Activated gamma-delta T cell treated with Interleukin-2 at 50 U/mL for 16 hours (primary cell): ENCODE measurements at regions not wholly inside any gene's neighbourhood (a gene's known extent, or its start where the extent isn't known, plus 50 kb on each side); places are given as distances from the start of the nearest gene placed in this dataset.
"Not testable (repeated sequence)": the region's sequence is repeated elsewhere in the genome, so short reads cannot be mapped to it uniquely, and the experiment has no call there.

Experiments used
- DNase-seq: peaks from one replicate; pipeline ENCODE4 v3.0.0-alpha.2; 2020

DNA sequence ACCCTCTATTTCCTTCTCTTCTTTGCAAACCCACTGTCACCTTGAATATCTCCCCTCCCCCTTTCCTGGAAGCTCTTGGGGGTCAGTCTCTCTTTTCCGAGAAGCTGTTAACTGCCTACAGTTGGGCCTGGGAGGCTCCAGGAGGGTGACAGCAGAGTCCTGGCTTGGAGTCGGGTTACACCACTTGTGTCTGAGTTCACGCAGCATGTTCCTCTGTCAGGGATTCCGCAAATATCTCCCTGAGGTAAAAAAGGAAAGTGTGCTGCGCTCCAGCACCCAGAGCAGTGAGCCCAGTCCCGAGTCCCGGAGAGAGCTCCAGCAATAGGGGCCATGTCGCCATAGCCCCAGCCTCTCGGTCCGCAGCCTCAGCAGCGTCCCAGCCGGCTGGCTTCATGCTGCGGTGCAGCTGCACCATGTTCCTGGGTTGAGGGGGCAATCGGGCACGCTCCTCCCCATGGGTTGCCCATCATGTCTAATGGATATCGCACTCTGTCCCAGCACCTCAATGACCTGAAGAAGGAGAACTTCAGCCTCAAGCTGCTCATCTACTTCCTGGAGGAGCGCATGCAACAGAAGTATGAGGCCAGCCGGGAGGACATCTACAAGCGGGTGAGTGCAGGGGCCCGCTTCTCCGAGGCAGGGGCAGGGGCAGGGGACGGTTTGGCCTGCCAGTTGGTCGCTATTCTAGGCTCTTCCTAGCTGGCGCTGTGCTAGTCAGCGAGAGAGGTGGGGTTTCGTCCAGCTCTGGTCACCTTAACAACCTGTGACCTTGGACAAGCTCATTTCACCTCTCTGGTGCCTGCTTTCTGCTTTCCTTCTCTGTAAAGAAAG lies 101.3 kb upstream of the SEC22B start:
- not testable (repeated sequence) for DNase-seq

GRCh38 chr1:120276710-120277109 lies 100.4 kb upstream of the SEC22B start:
- DNase-seq: not testable (repeated sequence)

DNA sequence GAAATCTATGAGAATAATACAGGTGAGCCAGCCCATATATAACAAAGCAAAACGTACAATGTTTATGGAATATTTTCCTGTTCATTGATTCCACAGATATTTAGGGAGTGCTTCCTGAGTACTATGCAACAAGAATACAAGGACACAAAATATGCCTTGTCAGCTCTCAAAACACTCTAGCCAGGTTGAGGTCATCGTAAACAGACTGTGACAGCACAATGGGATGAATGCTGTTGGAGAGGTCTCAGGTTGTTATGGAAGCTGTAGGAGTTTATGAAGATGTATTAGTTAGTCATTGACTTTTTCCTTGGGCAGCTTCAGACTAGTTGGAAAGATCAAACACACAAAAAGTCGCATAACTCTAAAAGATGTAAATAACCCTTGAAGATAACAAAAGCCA lies 98.1 kb upstream of the SEC22B start:
- not testable (repeated sequence) for DNase-seq

GRCh38 chr1:120273363-120273762 lies 97.0 kb upstream of the SEC22B start:
- not testable (repeated sequence) for DNase-seq

DNA sequence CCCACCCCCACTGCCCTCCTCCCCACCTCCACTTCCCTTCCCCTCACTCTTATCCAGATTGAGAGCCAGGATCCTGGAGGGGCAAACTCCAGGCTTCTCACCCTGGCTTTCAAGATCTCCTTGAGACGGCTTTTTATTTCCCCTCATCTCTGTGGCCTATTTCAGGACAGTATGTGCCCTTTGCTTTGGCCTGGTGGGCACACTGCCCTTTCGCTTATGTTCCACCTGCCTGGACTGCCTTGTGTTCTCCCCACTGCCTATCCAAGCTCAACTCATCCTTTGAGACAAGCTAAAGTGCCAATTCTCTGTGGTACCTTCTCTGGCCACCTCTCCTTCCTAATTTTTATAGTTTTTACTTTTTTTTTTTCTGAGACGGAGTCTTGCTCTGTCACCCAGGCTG lies 95.9 kb upstream of the SEC22B start:
- not testable (repeated sequence) for DNase-seq

GRCh38 chr1:120271561-120272221 lies 95.4 kb upstream of the SEC22B start:
- not testable (repeated sequence) for DNase-seq

DNA sequence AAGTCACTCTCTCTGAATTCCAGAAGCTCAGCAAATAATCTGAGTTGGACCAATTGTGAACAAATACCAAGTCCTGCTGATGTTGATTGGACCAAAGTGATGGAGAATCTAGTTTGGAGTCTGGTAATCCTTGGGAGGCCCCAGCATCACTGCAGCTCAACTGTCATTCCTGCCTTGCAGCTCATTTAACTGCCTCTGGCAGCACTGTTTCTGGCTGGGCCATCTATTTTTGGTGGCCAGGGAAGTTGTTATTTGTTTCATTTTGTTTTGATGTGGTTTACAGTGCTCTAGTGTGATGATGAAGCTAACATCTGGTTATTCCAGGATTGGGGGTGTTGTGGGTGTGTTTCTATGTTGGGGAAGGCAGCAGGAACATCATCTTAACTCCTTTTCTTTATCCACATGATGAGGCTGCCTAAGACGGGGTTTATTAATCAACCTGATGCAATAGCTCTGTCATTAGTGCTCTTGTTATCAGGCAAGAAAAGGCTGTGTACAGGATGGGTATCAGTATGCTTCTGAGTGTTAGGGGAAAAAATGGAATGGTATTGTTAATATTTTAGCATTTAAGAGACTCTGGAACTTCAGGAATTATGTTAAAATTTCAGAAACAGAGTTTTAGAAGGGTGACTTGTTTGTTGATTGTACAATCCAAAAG lies 91.7 kb upstream of the SEC22B start:
- not testable (repeated sequence) for DNase-seq

DNA sequence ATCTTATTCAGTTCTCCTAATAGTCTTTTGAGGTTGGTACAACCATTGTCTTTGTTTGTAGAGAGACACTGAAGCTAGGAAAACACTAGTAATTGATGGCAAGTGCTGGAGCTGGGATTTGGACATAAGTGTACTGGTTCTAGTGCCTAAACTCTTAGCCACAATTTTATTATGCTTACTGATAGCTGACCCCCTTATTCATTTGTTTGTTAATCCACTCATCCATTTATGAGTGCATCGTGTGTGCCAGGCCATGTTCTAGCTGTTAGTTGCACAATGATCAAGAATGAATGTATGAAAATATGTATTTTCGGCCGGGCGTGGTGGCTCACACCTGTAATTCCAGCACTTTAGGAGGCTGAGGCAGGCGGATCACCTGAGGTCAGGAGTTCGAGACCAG lies 88.2 kb upstream of the SEC22B start:
- not testable (repeated sequence) for DNase-seq

DNA sequence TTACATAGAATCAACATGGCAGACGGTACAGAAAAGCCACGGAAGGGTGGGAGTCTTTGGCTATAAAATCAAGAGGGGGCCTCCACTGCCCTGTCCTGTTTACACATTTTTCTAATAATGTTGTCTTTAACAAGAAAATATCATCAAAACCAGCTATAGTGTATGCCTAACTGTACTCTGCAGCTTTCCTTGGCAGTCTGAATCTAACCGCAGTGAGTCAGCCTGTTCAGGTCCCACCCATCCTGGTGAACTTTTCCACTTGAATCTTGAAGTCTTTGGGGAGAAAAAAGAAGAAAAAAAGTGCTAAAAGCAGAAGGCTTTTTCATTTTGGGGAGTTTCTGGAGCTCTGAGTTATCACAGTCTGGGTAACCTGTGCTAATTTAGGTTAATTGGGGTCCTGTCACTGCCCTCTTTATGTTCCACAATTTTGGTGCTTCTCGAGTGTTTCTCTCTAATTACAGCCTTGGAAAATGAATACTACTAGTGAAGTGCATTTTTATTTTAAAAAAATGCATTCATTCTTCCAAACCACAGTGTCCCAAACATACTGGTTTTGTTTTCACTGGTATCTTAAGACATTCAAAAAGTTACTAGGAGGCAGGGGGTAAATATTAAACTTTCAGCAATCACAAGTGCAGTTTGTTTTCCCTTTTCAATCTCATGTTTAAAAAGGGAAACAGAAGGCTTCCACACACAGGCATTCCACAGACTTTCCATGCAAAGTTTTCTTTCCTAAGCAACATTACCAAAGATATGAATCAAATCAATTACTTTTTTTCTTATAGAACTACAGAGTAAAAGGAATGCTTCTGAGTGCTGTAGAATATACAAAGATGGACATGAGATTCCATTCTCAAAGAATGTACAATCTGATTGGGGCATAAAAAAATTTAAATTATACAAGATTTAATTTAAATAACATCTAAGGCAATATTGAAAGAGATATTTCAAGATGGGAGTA lies 86.8 kb upstream of the SEC22B start:
- not testable (repeated sequence) for DNase-seq

DNA sequence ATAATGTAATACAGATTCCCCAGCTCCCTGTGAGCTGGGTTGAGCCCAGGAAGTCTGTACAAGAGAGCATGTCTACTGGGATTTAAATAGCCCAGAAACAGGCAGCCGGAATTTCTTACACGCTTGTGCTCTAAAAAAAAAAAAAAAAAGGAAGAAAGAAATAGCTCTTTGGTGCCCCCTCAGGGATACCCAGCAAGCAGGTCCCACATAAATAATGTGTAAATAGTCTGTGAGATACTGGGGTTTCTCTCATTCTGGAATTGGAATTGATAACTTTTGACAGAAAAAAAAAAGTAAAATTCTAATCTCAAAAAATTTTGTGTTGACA lies 81.4 kb upstream of the SEC22B start:
- DNase-seq: not testable (repeated sequence)

DNA sequence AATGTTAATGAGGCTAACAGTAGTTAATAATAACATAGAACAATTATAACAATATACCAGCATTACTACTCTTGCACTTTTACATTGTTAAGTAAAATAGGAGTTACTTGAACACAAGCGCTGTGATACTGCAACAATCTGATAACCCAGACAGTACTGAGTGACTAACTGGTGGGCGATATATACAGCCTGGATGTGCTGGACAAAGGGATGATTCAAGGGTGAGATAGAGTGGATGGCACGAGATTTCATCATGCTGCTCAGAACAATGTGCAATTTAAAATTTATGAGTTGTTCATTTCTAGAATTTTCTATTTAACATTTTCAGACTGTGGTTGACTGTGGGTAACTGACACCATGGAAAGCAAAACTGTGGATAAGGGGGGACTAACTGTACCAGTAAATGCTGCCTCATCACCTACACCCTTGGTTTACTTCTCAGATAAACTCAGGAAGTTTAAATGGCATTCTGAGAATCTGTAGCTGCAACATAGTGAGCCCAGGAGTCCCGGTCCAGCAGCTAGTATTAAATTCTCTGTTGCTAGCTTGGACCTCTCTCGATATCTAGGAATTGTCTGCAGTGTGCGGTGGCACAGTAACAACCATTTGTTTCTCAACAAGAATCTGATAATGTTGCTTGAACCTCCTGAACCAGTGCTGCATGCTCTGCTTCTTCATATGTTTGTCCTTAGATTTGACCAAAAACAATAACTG lies 80.9 kb upstream of the SEC22B start:
- not testable (repeated sequence) for DNase-seq

GRCh38 chr1:120250756-120251155 lies 74.4 kb upstream of the SEC22B start:
- not testable (repeated sequence) for DNase-seq

DNA sequence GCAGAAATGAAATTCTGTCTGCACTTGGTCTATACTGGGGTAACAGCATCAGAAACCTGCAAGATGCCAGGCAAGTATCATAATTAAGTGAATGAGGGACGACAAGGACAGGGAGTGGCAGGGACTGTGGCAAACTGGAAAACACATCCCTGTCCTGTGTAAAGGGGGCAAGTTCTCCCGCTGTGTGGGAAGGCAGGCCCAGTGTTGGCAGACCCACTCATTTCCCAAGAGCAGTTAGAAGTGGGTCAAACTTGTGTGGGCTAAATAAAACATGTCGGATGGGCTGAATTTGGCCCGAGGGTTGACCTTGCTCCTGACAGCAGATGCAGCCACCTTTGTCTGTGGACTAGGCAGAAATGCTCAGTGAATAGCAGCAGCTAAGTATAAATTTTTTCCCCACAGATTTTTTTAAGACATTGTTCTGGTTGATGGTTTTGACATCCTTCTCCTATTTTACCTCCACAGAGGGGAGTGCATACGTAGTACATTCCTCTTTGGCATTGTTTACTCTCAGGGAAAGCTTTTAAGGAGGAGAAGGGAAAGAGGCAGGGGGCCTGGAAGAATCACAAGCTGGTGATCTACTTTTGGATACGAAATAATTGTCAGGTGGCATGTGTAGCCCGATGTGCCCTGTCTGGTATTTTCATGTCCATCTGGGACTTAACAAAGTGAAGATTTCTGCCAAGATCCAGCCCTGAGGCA lies 72.6 kb upstream of the SEC22B start:
- DNase-seq: not testable (repeated sequence)

DNA sequence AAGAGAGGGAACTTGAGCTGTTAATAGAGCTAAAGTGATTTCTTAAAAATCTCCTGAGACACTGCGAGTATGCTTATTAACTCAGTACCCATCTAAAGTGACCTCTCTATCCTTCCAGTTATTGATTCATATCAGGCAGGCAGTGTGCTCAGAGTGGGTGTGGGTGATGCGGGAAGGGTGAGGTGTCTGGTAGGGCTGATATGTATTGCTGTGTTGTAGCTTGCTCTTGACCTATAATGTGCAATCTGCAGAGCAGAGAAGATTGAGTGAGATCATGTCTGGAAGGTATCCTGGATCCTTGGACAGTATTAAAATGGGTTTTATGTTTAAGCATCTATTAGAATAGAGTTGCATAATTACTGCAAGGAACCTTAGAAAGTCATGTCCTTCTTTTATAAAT lies 71.9 kb upstream of the SEC22B start:
- DNase-seq: not testable (repeated sequence)

- DNase-seq: not testable (repeated sequence)
These were observed 67.5 kb upstream of the SEC22B start for GRCh38 chr1:120243867-120244266.

- DNase-seq: not testable (repeated sequence)
These were observed 66.3 kb upstream of the SEC22B start for GRCh38 chr1:120242582-120242981.

GRCh38 chr1:120241868-120242267 lies 65.5 kb upstream of the SEC22B start:
- not testable (repeated sequence) for DNase-seq

GRCh38 chr1:120240181-120240580 lies 63.9 kb upstream of the SEC22B start:
- not testable (repeated sequence) for DNase-seq

GRCh38 chr1:120239351-120239750 lies 63.0 kb upstream of the SEC22B start:
- not testable (repeated sequence) for DNase-seq

DNA sequence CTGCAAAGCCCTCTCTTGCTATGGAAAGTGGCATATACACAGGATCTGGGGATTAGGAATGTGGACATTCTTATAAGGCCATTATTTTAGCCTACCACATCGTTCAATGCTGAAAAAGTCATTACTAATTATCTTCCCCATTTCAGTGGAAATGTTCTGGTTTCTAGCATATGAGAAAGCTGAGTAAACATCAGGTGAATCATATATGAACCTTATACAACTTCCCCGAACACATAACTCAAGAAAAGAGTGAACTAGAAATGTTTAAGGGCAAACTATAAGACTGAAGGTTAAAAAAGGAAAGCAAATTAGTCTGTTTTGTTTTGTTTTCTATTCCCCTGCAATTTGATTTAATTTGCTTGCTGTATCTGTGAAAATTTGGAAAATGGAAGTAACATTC lies 62.5 kb upstream of the SEC22B start:
- not testable (repeated sequence) for DNase-seq

GRCh38 chr1:120233661-120234018 lies 57.3 kb upstream of the SEC22B start:
- not testable (repeated sequence) for DNase-seq
